ENCODE measurements at regions not wholly inside any gene's neighbourhood (a gene's known extent, or its start where the extent isn't known, plus 50 kb on each side); places are given as distances from the start of the nearest gene placed in this dataset.

GRCh38 chr4:167930166-167930565 lies 162.2 kb upstream of the ANXA10 start:
- TF ChIP-seq CTCF (IDR thresholded peaks at IDR 0.05) (no peak), POLR2A (IDR thresholded peaks at IDR 0.05) (no peak)

Data from thyroid gland (tissue), 4 donors.